ENCODE measurements at regions not wholly inside any gene's neighbourhood (a gene's known extent, or its start where the extent isn't known, plus 50 kb on each side); places are given as distances from the start of the nearest gene placed in this dataset.

DNA sequence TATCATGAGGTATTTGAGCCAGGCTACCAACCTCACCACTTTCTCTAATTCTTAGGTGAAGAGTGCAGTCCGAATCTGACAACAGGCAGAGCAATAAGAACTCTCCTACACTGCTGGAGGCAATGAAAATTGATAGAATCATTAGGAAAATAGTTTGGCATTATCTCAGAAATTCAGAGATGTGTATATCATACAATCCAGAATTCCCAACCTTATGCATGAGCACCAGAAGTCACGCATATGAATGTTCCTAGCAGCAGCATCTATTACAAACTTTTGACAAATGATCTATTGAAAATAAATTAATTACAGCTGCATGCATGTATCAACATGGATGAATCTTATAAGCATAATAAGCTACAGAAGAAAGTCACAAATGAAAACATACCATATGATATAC, 176.9 kb upstream of the CAMK1G start:
- intact Hi-C loops (cut with DNase I), result no loop called here
- Histone ChIP-seq H3K9me3 (no peaks in the 10 kb centered on the region), H3K4me3 (no peak overlapping the region), H3K4me1 (ENCODE audit: insufficient read depth) (no peaks in the 10 kb centered on the region), H3K27me3 (no peaks in the 10 kb centered on the region), H3K27ac (no peak overlapping the region), H3K36me3 (no peaks in the 10 kb centered on the region)
- DNase-seq, result no peak
- 82 to 95% (median 86%) methylated on average over 2 of the region's 2 CpGs for WGBS, 3 donors
- TF ChIP-seq, protein P1, sequence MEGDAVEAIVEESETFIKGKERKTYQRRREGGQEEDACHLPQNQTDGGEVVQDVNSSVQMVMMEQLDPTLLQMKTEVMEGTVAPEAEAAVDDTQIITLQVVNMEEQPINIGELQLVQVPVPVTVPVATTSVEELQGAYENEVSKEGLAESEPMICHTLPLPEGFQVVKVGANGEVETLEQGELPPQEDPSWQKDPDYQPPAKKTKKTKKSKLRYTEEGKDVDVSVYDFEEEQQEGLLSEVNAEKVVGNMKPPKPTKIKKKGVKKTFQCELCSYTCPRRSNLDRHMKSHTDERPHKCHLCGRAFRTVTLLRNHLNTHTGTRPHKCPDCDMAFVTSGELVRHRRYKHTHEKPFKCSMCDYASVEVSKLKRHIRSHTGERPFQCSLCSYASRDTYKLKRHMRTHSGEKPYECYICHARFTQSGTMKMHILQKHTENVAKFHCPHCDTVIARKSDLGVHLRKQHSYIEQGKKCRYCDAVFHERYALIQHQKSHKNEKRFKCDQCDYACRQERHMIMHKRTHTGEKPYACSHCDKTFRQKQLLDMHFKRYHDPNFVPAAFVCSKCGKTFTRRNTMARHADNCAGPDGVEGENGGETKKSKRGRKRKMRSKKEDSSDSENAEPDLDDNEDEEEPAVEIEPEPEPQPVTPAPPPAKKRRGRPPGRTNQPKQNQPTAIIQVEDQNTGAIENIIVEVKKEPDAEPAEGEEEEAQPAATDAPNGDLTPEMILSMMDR (IDR thresholded peaks at IDR 0.05), result no peak
- TF ChIP-seq POLR2A (IDR thresholded peaks at IDR 0.05) (no peak), EP300 (IDR thresholded peaks at IDR 0.05) (no peak)

DNA sequence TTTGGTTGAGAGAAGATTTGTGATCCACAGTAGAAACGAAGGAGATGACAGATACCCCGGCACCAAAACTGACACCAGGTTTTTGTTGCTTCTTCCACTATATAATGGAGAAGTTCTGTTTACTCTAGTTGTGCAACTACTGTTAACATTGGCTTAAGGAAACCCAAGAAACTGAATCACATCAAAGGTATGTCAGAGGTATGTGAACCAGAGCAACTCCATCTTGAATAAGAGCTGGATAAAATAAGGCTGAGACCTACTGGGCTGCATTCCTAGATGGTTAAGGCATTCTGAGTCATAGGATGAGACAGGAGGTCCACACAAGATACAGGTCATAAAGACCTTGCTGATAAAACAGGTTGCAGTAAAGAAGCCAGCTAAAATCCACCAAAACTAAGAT, 173.7 kb upstream of the CAMK1G start:
- no peaks in the 10 kb centered on the region for H3K9me3 ChIP-seq
- H3K4me1 ChIP-seq (ENCODE audit: insufficient read depth), result no peaks in the 10 kb centered on the region
- H3K27me3 ChIP-seq, result no peaks in the 10 kb centered on the region
- no peak overlapping the region for H3K4me3 ChIP-seq
- no peaks in the 10 kb centered on the region for H3K36me3 ChIP-seq
- TF ChIP-seq POLR2A (IDR thresholded peaks at IDR 0.05), result no peak
- no peak for TF ChIP-seq EP300 (IDR thresholded peaks at IDR 0.05)
- TF ChIP-seq, protein P1 (IDR thresholded peaks at IDR 0.05), result no peak
- no peak for DNase-seq
- H3K27ac ChIP-seq, result no peak overlapping the region
- 78 to 92% (median 89%) methylated on average over 2 of the region's 2 CpGs for WGBS, 3 donors
- intact Hi-C loops (cut with DNase I), result no loop called here

GRCh38 chr1:209411491-209411929, 172.0 kb upstream of the CAMK1G start:
- TF ChIP-seq EP300 (IDR thresholded peaks at IDR 0.05), result no peak
- no peak for TF ChIP-seq POLR2A (IDR thresholded peaks at IDR 0.05)
- TF ChIP-seq, protein P1 (IDR thresholded peaks at IDR 0.05), result no peak
- DNase-seq, result no peak
- Histone ChIP-seq H3K4me3 (no peak overlapping the region), H3K36me3 (no peaks in the 10 kb centered on the region), H3K4me1 (ENCODE audit: insufficient read depth) (no peaks in the 10 kb centered on the region), H3K9me3 (no peaks in the 10 kb centered on the region), H3K27ac (no peak overlapping the region), H3K27me3 (no peaks in the 10 kb centered on the region)
- WGBS, 3 donors, result 25 to 34% (median 34%) methylated on average over 3 of the region's 3 CpGs
- intact Hi-C loops (cut with DNase I), result no loop called here

DNA sequence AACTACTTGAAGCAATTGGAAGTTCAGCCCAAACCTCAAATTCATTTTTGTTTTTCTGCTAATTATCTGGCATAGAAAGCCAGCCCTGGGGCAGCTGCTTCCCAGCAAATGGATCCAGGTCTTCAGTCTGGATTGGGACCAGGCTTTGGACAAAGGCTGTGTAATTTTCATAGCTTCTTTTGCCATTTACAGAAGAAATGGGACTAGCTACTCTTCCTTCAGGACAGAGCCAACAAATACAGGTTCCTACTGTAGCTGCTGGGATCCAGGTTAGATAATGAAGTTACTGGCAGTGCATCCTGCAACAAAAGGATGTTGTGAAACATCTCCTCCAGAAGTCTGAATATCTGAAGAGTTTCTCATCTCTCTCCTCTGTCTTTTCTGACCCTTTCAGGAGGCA, 171.5 kb upstream of the CAMK1G start:
- Histone ChIP-seq H3K27me3 (no peaks in the 10 kb centered on the region), H3K36me3 (no peaks in the 10 kb centered on the region), H3K9me3 (no peaks in the 10 kb centered on the region), H3K4me3 (no peak overlapping the region), H3K27ac (no peak overlapping the region), H3K4me1 (ENCODE audit: insufficient read depth) (no peaks in the 10 kb centered on the region)
- DNase-seq, result no peak
- intact Hi-C loops (cut with DNase I), result no loop called here
- TF ChIP-seq, protein P1 (IDR thresholded peaks at IDR 0.05), result no peak

DNA sequence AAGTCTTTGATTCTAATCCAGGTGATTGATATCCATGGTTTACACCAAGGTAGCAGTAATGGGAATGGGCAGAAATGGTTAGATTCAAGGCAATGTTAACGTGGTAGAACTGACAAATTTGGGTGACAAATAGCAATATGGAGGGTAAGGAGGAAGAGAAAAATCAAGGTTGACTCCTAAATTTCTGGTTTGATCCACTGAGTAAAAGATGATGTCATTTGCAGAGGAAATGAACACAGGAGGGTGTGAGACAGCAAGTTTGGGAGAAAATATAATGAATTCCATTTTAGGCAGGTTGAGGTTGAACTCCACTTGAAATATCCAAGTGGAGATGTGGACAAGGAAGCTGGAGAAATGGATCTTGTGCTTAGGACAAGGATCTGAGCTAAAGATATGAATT, 170.9 kb upstream of the CAMK1G start:
- intact Hi-C loops (cut with DNase I), result no loop called here
- no peaks in the 10 kb centered on the region for H3K36me3 ChIP-seq
- WGBS, 3 donors, result 63 to 75% (median 73%) methylated on average over 1 of the region's 1 CpG
- no peak overlapping the region for H3K27ac ChIP-seq
- no peaks in the 10 kb centered on the region for H3K27me3 ChIP-seq
- no peak overlapping the region for H3K4me3 ChIP-seq
- no peak for DNase-seq
- no peak for TF ChIP-seq EP300 (IDR thresholded peaks at IDR 0.05)
- no peak for TF ChIP-seq POLR2A (IDR thresholded peaks at IDR 0.05)
- TF ChIP-seq, protein P1 (IDR thresholded peaks at IDR 0.05), result no peak
- no peaks in the 10 kb centered on the region for H3K9me3 ChIP-seq
- no peaks in the 10 kb centered on the region for H3K4me1 ChIP-seq (ENCODE audit: insufficient read depth)
